ENCODE measurements at regions not wholly inside any gene's neighbourhood (a gene's known extent, or its start where the extent isn't known, plus 50 kb on each side); places are given as distances from the start of the nearest gene placed in this dataset.

- TF ChIP-seq HOMEZ (CRISPR knock-in tag; IDR thresholded peaks at IDR 0.05) (no peak), PHTF2 (CRISPR knock-in tag; IDR thresholded peaks at IDR 0.05) (no peak), BRF1 (IDR thresholded peaks at IDR 0.05; ENCODE audit: borderline replicate concordance, extremely low read depth, insufficient read length) (no peak), MCM3 (IDR thresholded peaks at IDR 0.05) (no peak), TOE1 (IDR thresholded peaks at IDR 0.05; ENCODE audit: borderline replicate concordance) (no peak), TOE1 (CRISPR knock-in tag; IDR thresholded peaks at IDR 0.05; ENCODE audit: borderline replicate concordance, low read depth) (no peak), SNAPC5 (CRISPR knock-in tag; IDR thresholded peaks at IDR 0.05) (no peak), TAF9B (IDR thresholded peaks at IDR 0.05; ENCODE audit: partially characterized antibody) (no peak), THRA (IDR thresholded peaks at IDR 0.05) (no peak), ZBTB33 (CRISPR knock-in tag; IDR thresholded peaks at IDR 0.05) (no peak), ETV6 (IDR thresholded peaks at IDR 0.05; ENCODE audit: borderline replicate concordance in 1 of 2, low read depth in 2 of 2, low read length in 1 of 2) (peak in 1 of 2 experiments; percentile 69; a peak in 1 of 4 replicates), ETV6 (CRISPR knock-in tag; IDR thresholded peaks at IDR 0.05; ENCODE audit: borderline replicate concordance) (no peak), CBX3 (IDR thresholded peaks at IDR 0.05; ENCODE audit: borderline replicate concordance in 1 of 2, low read length in 2 of 2) (0 out of 3 replicates have a peak, but pooled peaks of 1 of the 2 experiments have one; percentile 29), NR0B1 (IDR thresholded peaks at IDR 0.05; ENCODE audit: partially characterized antibody) (no peak), STAT6 (CRISPR knock-in tag; IDR thresholded peaks at IDR 0.05) (no peak), PTRF (tag; IDR thresholded peaks at IDR 0.05) (no peak), ZNF24 (IDR thresholded peaks at IDR 0.05) (no peak), ZNF551 (CRISPR knock-in tag; IDR thresholded peaks at IDR 0.05) (no peak), ZKSCAN8 (CRISPR knock-in tag; IDR thresholded peaks at IDR 0.05) (no peak)
These were observed 58.6 kb upstream of the DCTD start (continued) for GRCh38 chr4:182975806-182976205.

Measured in K562 (cell line).